ENCODE measurements at regions not wholly inside any gene's neighbourhood (a gene's known extent, or its start where the extent isn't known, plus 50 kb on each side); places are given as distances from the start of the nearest gene placed in this dataset.

DNA sequence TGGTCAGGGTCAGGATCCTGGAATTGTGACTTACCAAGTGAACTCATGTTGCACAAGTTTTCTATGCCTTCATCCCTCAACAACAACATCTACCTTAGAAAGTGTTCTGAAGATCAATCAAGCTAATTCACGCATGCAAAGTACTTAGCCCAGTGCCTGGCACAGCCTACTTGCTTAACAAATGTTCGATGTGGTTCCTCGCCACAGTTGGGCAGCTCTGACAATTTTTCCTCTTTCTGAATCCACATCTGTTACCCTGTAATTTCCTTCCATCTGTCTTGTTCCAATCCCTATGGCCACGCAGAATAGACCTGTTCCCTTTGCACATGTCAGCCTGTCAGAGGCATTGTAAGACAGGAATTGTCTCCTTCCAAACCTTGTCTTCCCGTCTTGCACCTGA lies 1415.2 kb downstream of the TBC1D22A start:
- H3K27ac ChIP-seq = no peak overlapping the region
- TF ChIP-seq, protein P1, sequence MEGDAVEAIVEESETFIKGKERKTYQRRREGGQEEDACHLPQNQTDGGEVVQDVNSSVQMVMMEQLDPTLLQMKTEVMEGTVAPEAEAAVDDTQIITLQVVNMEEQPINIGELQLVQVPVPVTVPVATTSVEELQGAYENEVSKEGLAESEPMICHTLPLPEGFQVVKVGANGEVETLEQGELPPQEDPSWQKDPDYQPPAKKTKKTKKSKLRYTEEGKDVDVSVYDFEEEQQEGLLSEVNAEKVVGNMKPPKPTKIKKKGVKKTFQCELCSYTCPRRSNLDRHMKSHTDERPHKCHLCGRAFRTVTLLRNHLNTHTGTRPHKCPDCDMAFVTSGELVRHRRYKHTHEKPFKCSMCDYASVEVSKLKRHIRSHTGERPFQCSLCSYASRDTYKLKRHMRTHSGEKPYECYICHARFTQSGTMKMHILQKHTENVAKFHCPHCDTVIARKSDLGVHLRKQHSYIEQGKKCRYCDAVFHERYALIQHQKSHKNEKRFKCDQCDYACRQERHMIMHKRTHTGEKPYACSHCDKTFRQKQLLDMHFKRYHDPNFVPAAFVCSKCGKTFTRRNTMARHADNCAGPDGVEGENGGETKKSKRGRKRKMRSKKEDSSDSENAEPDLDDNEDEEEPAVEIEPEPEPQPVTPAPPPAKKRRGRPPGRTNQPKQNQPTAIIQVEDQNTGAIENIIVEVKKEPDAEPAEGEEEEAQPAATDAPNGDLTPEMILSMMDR (conservative IDR thresholded peaks at IDR 0.05) = no peak

DNA sequence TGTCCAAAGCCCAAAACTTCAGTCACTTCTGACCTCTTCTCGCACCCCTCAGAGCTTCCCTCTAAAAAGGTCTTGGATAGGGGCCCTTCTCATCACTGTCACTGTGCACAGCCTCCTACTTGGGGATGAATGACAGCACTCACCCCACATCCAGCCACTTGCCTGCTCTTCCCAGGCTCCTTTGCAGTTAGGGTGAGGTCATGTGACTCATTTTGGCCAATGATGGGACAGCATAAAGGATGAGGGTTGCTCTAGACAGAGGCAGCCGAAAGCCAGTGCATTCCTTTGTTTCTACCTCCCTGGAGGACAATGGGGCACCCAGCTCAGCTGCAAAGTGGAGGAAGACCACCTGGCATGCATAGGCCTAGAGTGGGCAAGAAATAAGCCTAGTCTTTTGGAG lies 1413.3 kb downstream of the TBC1D22A start:
- no peak overlapping the region for H3K27ac ChIP-seq
- TF ChIP-seq, protein P1 (conservative IDR thresholded peaks at IDR 0.05) = no peak

GRCh38 chr22:48173773-48174160 lies 1411.3 kb downstream of the TBC1D22A start:
- H3K27ac ChIP-seq = no peak overlapping the region
- TF ChIP-seq, protein P1 (conservative IDR thresholded peaks at IDR 0.05) = no peak

DNA sequence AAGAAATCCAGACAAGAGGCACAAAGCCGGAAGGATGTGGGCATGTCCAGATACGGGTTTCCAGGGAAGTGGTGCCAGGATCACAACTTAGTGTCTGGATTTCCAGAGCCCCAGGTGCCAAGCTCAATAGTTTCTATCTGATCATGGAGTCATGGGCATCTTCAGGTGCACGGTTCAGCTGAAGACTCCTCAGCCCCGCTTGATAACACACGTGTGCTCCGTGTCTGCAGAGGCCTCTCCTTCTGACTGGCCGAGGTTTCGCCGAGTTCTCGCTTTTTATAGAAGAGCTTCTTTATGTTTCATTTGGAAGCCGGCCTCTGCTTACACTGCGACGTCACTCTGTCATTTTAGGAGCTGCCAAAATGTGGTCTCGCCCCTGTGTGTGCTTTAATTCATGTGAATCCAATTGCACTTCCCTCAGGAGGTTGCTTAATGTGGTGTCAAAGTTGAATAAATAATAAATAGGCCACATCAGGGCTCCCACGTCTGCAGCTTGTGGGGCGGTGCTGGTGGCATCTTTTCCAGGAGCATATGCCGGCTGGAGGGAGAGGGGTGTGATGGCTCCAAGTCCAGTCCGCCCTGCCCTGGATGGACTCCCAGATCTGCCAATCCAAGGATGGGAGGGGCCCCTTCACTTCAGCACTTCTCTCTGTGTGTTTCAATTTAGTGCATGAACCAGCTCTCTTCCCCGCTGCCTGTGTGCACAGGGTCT lies 1410.8 kb downstream of the TBC1D22A start:
- H3K27ac ChIP-seq = no peak overlapping the region
- TF ChIP-seq, protein P1 (conservative IDR thresholded peaks at IDR 0.05) = no peak

GRCh38 chr22:48171271-48171691 lies 1408.8 kb downstream of the TBC1D22A start:
- no peak overlapping the region for H3K27ac ChIP-seq
- TF ChIP-seq, protein P1 (conservative IDR thresholded peaks at IDR 0.05) = no peak

- TF ChIP-seq, protein P1 (conservative IDR thresholded peaks at IDR 0.05) = no peak
- H3K27ac ChIP-seq = no peak overlapping the region
Observed at GRCh38 chr22:48169227-48169626, 1406.8 kb downstream of the TBC1D22A start.

GRCh38 chr22:48167238-48167637 lies 1404.8 kb downstream of the TBC1D22A start:
- H3K27ac ChIP-seq = no peak overlapping the region
- TF ChIP-seq, protein P1 (conservative IDR thresholded peaks at IDR 0.05) = no peak

Data from VCaP (cell line).